A549 (cell line): ENCODE measurements at regions not wholly inside any gene's neighbourhood (a gene's known extent, or its start where the extent isn't known, plus 50 kb on each side); places are given as distances from the start of the nearest gene placed in this dataset.

ENCODE experiments used
- CEBPB ChIP-seq, 2 experiments: fragments of >200 bp in 1 of 2; sonication (Bioruptor Twin) in 1 of 2; formaldehyde crosslinking in 1 of 2; IDR thresholded peaks; 2 replicates each; pipeline ENCODE4 v1.6.1; 2012 to 2016
- CTCF ChIP-seq: fragments of >200 bp; sonication (Bioruptor Twin); formaldehyde crosslinking; IDR thresholded peaks from 3 replicates; pipeline ENCODE4 v1.5.1; 2016
- EP300 ChIP-seq, 2 experiments: fragments of >200 bp; sonication (Bioruptor Twin); formaldehyde crosslinking; IDR thresholded peaks; 2 replicates in 1 of 2; 3 replicates in 1 of 2; pipeline ENCODE4 v1.6.1; 2016 to 2017
- ESRRA ChIP-seq: fragments of 150-350 bp; IDR thresholded peaks from 2 replicates; pipeline ENCODE4 v1.6.1; 2014; ENCODE audit warnings: mild to moderate bottlenecking, low read length, borderline replicate concordance
- FOSL2 ChIP-seq, 2 experiments: fragments of 450-650 bp in 1 of 2; fragments of >200 bp in 1 of 2; sonication (Bioruptor Twin) in 1 of 2; formaldehyde crosslinking; IDR thresholded peaks; 2 replicates each; pipeline versions ENCODE4 v1.5.0 to v1.6.1; 2016 to 2020; ENCODE audit warnings: mild to moderate bottlenecking in 1 of 2, moderate library complexity in 1 of 2
- HMGXB4 ChIP-seq: fragments of 250-450 bp; sonication (Bioruptor Pico); IDR thresholded peaks from 2 replicates; pipeline ENCODE4 v1.5.0; 2021; ENCODE audit warnings: mild to moderate bottlenecking, moderate library complexity, borderline replicate concordance
- MAX ChIP-seq: IDR thresholded peaks from 2 replicates; pipeline ENCODE4 v1.6.1; 2012
- POLR2A ChIP-seq: IDR thresholded peaks from 2 replicates; pipeline ENCODE4 v1.6.1; 2012; ENCODE audit warnings: mild to moderate bottlenecking, low read length
- POLR2AphosphoS2 ChIP-seq: conservative IDR thresholded peaks from 2 replicates; pipeline ENCODE4 v1.6.1; 2012; ENCODE audit warnings: low read length, improper control_type of control experiment, inconsistent platforms
- SMC3 ChIP-seq: fragments of >200 bp; sonication (Bioruptor Twin); formaldehyde crosslinking; IDR thresholded peaks from 3 replicates; pipeline ENCODE4 v1.6.1; 2018; ENCODE audit warnings: inconsistent platforms
- SREBF2 ChIP-seq: fragments of 450-650 bp; IDR thresholded peaks from 2 replicates; pipeline ENCODE4 v1.6.1; 2014; ENCODE audit warnings: mild to moderate bottlenecking, moderate library complexity

- TF ChIP-seq CTCF = no peak
- TF ChIP-seq ESRRA = no peak
- TF ChIP-seq POLR2A = no peak
- TF ChIP-seq SREBF2 = no peak
- no peak for TF ChIP-seq MAX
- no peak for TF ChIP-seq FOSL2 (IDR thresholded peaks at IDR 0.05)
- no peak for TF ChIP-seq FOSL2 (CRISPR knock-in tag; IDR thresholded peaks at IDR 0.05)
- no peak for TF ChIP-seq HMGXB4 (CRISPR knock-in tag)
- TF ChIP-seq EP300 (IDR thresholded peaks at IDR 0.05) = no peak
- no peak for TF ChIP-seq POLR2AphosphoS2
- no peak for TF ChIP-seq SMC3
- TF ChIP-seq CEBPB (IDR thresholded peaks at IDR 0.05) = no peak
Observed at GRCh38 chr3:27540231-27540630, 56.0 kb upstream of the SLC4A7 start.
